Caco-2 (cell line): ENCODE measurements at regions not wholly inside any gene's neighbourhood (a gene's known extent, or its start where the extent isn't known, plus 50 kb on each side); places are given as distances from the start of the nearest gene placed in this dataset.

Source experiments
- BruUV-seq: library from RNA; stranded (reverse); fragments of 400-500 nt; replicated peaks from 2 replicates; lab custom pipeline; 2021; lab: Mats Ljungman, UMichigan
- CTCF ChIA-PET: fragments of 300-600 bp; sonication (Branson Sonifier 250); formaldehyde crosslinking; loops from one replicate; lab custom pipeline; 2022; ENCODE audit warnings: antibody characterized with exemption; lab: Charles Lee
- POLR2A ChIA-PET: fragments of 300-600 bp; sonication (Branson Sonifier 250); formaldehyde crosslinking; loops from one replicate; lab custom pipeline; 2022; ENCODE audit warnings: antibody characterized with exemption; lab: Charles Lee
- DNase-seq, 2 experiments: peaks; one replicate each; pipeline versions ENCODE4 v3.0.0 to v3.0.0-alpha.2; 2020 to 2022
- H3K27me3 ChIP-seq: replicated peaks from 2 replicates; pipeline ENCODE4 v1.6.0; 2011; ENCODE audit warnings: low read length; ENCODE audit not compliant: control insufficient read depth, insufficient read depth
- H3K36me3 ChIP-seq: 2 replicates; pipeline ENCODE4 v1.5.1; 2011; ENCODE audit warnings: low read length; ENCODE audit not compliant: control insufficient read depth, insufficient read depth
- H3K4me1 ChIP-seq: fragments of 250-450 bp; sonication (Bioruptor Pico); 2 replicates; pipeline ENCODE4 v1.5.1; 2020; ENCODE audit warnings: mild to moderate bottlenecking
- H3K4me3 ChIP-seq: 2 replicates; pipeline ENCODE4 v1.5.1; 2011; ENCODE audit warnings: low read depth, mild to moderate bottlenecking, control low read depth, low read length
- H3K9me3 ChIP-seq: fragments of 250-450 bp; sonication (Bioruptor Pico); 2 replicates; pipeline ENCODE4 v1.5.1; 2020; ENCODE audit warnings: mild to moderate bottlenecking, moderate library complexity
- H3K27ac Mint-ChIP-seq: one replicate; pipeline ENCODE4 v1.8.0; 2022; ENCODE audit warnings: mixed read lengths; ENCODE audit not compliant: unreplicated experiment
- H3K27me3 Mint-ChIP-seq: one replicate; pipeline ENCODE4 v1.8.0; 2022; ENCODE audit warnings: mixed read lengths; ENCODE audit not compliant: insufficient read depth, unreplicated experiment
- H3K36me3 Mint-ChIP-seq: one replicate; pipeline ENCODE4 v1.8.0; 2022; ENCODE audit warnings: mild to moderate bottlenecking, mixed read lengths; ENCODE audit not compliant: insufficient read depth, unreplicated experiment
- H3K4me1 Mint-ChIP-seq: one replicate; pipeline ENCODE4 v1.8.0; 2022; ENCODE audit warnings: low read depth, mixed read lengths; ENCODE audit not compliant: unreplicated experiment
- H3K4me3 Mint-ChIP-seq: one replicate; pipeline ENCODE4 v1.8.0; 2022; ENCODE audit warnings: mild to moderate bottlenecking, moderate library complexity, mixed read lengths; ENCODE audit not compliant: unreplicated experiment
- H3K9me3 Mint-ChIP-seq: one replicate; pipeline ENCODE4 v1.8.0; 2022; ENCODE audit warnings: mixed read lengths; ENCODE audit not compliant: unreplicated experiment
- intact Hi-C: fragments of 100-400 bp; cut with micrococcal nuclease; formaldehyde crosslinking; loops from one replicate; pipeline ENCODE4 v1.10.0; 2022; ENCODE audit not compliant: unreplicated experiment
- TF ChIP-seq, protein P1 (sequence below), 2 experiments: fragments of 200-600 bp in 1 of 2; IDR thresholded peaks; 1 replicate in 1 of 2; 2 replicates in 1 of 2; pipeline versions ENCODE4 v1.5.1 to v1.8.0; 2011 to 2022; ENCODE audit warnings: antibody characterized with exemption in 1 of 2, control low read depth in 1 of 2, inconsistent platforms in 1 of 2, low read depth in 1 of 2, low read length in 1 of 2, mild to moderate bottlenecking in 1 of 2, moderate library complexity in 1 of 2; ENCODE audit not compliant: insufficient read depth in 1 of 2, severe bottlenecking in 1 of 2, unreplicated experiment in 1 of 2

DNA sequence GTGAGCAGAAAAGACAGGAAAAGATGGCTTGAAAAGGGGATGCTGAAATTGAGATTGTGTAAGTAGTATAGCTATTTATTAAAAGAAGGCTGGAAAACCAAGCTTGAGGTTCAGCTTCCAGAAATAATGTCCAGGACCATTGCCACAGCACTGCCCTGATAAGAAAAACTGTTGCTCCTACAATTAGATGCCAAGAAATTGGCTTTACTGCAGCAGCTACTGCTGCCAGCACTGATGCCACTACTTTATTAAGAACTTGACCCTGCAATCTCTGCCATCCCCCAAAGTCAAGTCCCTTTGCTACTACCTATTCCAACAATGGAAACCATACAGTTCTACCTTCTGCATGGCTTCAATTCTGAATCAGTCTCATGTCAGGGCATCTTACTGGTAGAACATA, 130.0 kb upstream of the VAMP7 start:
- no peaks in the 10 kb centered on the region for H3K4me1 Mint-ChIP-seq
- ChIA-PET CTCF (no interaction called here), POLR2A (no interaction called here)
- no peak overlapping the region for H3K27ac Mint-ChIP-seq
- Histone ChIP-seq H3K4me1 (no peaks in the 10 kb centered on the region), H3K27me3 (no peaks in the 10 kb centered on the region), H3K4me3 (no peak overlapping the region), H3K36me3 (no peaks in the 10 kb centered on the region), H3K9me3 (no peaks in the 10 kb centered on the region)
- TF ChIP-seq, protein P1, sequence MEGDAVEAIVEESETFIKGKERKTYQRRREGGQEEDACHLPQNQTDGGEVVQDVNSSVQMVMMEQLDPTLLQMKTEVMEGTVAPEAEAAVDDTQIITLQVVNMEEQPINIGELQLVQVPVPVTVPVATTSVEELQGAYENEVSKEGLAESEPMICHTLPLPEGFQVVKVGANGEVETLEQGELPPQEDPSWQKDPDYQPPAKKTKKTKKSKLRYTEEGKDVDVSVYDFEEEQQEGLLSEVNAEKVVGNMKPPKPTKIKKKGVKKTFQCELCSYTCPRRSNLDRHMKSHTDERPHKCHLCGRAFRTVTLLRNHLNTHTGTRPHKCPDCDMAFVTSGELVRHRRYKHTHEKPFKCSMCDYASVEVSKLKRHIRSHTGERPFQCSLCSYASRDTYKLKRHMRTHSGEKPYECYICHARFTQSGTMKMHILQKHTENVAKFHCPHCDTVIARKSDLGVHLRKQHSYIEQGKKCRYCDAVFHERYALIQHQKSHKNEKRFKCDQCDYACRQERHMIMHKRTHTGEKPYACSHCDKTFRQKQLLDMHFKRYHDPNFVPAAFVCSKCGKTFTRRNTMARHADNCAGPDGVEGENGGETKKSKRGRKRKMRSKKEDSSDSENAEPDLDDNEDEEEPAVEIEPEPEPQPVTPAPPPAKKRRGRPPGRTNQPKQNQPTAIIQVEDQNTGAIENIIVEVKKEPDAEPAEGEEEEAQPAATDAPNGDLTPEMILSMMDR (IDR thresholded peaks at IDR 0.05; ENCODE audit: insufficient read depth in 1 of 2, low read depth in 1 of 2, low read length in 1 of 2, severe bottlenecking in 1 of 2, unreplicated experiment in 1 of 2): no peak
- H3K36me3 Mint-ChIP-seq: no peaks in the 10 kb centered on the region
- no peak for DNase-seq
- no peak overlapping the region for H3K4me3 Mint-ChIP-seq
- peaks cover 10% of the 10 kb centered on the region for H3K9me3 Mint-ChIP-seq
- intact Hi-C loops: no loop called here
- no TSS peak for BruUV-seq
- H3K27me3 Mint-ChIP-seq: peaks cover 12% of the 10 kb centered on the region

DNA sequence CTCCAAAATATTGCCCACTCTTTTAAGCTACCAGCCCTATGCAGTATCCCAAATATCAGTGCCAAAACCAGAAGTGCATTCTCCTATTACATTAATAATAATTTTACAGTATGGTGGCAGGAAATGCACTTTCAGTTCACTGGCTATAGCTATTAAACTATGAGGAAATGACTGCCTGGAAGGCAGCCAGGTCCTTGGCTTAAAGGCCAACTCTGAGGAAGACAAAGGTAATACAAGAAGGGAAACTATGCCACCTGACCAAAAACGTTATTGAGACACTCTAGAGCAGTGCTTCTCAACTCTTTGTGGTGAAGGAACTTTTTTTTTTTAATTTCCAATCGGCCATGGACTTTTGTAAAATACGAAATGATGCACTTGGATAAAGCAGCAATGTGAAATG, 133.6 kb upstream of the VAMP7 start:
- Mint-ChIP-seq H3K9me3 (peaks cover 10% of the 10 kb centered on the region), H3K27me3 (peaks cover 9% of the 10 kb centered on the region), H3K4me3 (no peak overlapping the region), H3K27ac (no peak overlapping the region), H3K4me1 (no peaks in the 10 kb centered on the region), H3K36me3 (no peaks in the 10 kb centered on the region)
- intact Hi-C loops: no loop called here
- Histone ChIP-seq H3K9me3 (no peaks in the 10 kb centered on the region), H3K36me3 (no peaks in the 10 kb centered on the region), H3K4me1 (no peaks in the 10 kb centered on the region), H3K4me3 (no peak overlapping the region), H3K27me3 (no peaks in the 10 kb centered on the region)
- BruUV-seq: no TSS peak
- ChIA-PET POLR2A (no interaction called here), CTCF (no interaction called here)
- TF ChIP-seq, protein P1 (IDR thresholded peaks at IDR 0.05; ENCODE audit: insufficient read depth in 1 of 2, low read depth in 1 of 2, low read length in 1 of 2, severe bottlenecking in 1 of 2, unreplicated experiment in 1 of 2): no peak
- DNase-seq: no peak

DNA sequence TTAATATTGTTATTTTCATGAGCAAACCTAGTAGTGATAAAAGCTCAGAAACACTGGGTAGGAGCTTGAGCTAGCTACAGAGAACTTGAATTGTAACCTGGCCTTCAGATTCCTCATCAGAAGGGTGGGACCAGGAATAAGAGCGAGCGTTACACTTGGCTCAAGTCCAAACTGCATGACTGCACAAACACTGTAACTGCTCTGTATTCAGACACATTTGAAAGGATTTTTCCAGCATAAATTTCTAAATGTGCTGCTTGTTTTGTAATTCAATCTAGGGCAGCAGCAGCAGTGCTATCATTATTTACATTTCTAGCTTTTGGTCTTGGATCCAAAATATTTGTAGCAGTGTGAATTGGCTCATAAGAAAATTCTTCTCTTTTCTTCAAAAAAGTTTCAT, 133.0 kb upstream of the TMLHE start:
- Mint-ChIP-seq H3K4me1 (no peaks in the 10 kb centered on the region), H3K9me3 (peaks cover 10% of the 10 kb centered on the region), H3K36me3 (no peaks in the 10 kb centered on the region), H3K4me3 (no peak overlapping the region), H3K27ac (no peak overlapping the region), H3K27me3 (peaks cover 7% of the 10 kb centered on the region)
- POLR2A ChIA-PET: no interaction called here
- intact Hi-C loops: no loop called here
- no TSS peak for BruUV-seq
- TF ChIP-seq, protein P1 (IDR thresholded peaks at IDR 0.05; ENCODE audit: insufficient read depth in 1 of 2, low read depth in 1 of 2, low read length in 1 of 2, severe bottlenecking in 1 of 2, unreplicated experiment in 1 of 2): no peak
- H3K9me3 ChIP-seq: no peaks in the 10 kb centered on the region
- CTCF ChIA-PET: no interaction called here
- H3K27me3 ChIP-seq: no peaks in the 10 kb centered on the region
- no peaks in the 10 kb centered on the region for H3K36me3 ChIP-seq
- no peak for DNase-seq
- no peaks in the 10 kb centered on the region for H3K4me1 ChIP-seq
- no peak overlapping the region for H3K4me3 ChIP-seq
